GM10266 (cell line): ENCODE measurements at regions not wholly inside any gene's neighbourhood (a gene's known extent, or its start where the extent isn't known, plus 50 kb on each side); places are given as distances from the start of the nearest gene placed in this dataset.

Experiments used
- DNase-seq: peaks from one replicate; pipeline ENCODE4 v3.0.0; 2012; ENCODE audit errors: extremely low spot score
- CTCF ChIP-seq: IDR thresholded peaks from 2 replicates; pipeline ENCODE4 v1.5.1; 2012; ENCODE audit warnings: mild to moderate bottlenecking, low read depth; ENCODE audit not compliant: control insufficient read depth, insufficient read depth; ENCODE audit errors: missing control alignments

GRCh38 chr13:102940143-102940542 lies 94.3 kb downstream of the ERCC5 start:
- TF ChIP-seq CTCF, result no peak

GRCh38 chr13:102935896-102936321 lies 90.1 kb downstream of the ERCC5 start:
- no peak for DNase-seq
- TF ChIP-seq CTCF, result no peak

More at GRCh38 chr13:102940143-102940542, 94.3 kb downstream of the ERCC5 start:
- no peak for DNase-seq

DNA sequence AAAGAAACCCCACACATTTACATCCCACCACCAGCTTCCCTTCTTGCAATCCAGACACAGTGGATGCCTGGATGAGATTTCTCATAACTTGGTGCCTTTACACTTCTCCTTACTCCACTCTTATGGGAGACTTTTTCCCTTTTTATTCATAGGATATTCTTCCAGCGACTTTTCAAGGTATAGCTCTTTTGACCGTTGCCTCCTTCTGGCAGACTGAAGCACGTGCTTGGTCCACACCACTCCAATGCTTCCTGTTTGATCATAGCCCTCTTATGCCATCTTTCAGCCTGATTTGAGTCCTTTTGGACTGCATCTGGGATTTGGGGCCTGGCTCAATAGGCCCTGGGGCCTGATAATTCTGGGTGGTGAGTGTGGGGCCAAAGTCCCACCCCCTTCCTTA lies 87.7 kb downstream of the ERCC5 start:
- no peak for TF ChIP-seq CTCF
- no peak for DNase-seq

DNA sequence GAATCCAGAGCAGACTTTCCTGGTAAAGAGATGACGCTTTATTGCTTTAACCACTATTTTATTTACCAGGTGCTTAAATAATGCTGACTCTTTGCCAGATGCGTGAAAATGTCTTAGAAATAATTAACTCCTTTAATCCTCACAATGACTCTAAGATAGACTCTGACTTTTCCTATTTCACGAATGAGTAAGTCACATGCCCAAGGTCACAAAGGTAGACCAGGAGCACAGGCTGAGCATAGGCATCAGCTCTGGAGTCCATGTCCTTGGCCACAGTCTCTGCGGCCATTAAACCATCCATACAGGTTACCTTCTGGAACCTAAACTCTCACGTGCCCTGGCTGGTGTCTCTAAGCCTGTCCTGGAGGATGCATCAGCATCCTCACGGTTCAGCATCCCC lies 87.3 kb downstream of the ERCC5 start:
- no peak for DNase-seq
- no peak for TF ChIP-seq CTCF

GRCh38 chr13:102932331-102932730 lies 86.5 kb downstream of the ERCC5 start:
- no peak for DNase-seq
- TF ChIP-seq CTCF, result no peak

GRCh38 chr13:102930566-102930965 lies 84.7 kb downstream of the ERCC5 start:
- no peak for DNase-seq
- no peak for TF ChIP-seq CTCF

DNA sequence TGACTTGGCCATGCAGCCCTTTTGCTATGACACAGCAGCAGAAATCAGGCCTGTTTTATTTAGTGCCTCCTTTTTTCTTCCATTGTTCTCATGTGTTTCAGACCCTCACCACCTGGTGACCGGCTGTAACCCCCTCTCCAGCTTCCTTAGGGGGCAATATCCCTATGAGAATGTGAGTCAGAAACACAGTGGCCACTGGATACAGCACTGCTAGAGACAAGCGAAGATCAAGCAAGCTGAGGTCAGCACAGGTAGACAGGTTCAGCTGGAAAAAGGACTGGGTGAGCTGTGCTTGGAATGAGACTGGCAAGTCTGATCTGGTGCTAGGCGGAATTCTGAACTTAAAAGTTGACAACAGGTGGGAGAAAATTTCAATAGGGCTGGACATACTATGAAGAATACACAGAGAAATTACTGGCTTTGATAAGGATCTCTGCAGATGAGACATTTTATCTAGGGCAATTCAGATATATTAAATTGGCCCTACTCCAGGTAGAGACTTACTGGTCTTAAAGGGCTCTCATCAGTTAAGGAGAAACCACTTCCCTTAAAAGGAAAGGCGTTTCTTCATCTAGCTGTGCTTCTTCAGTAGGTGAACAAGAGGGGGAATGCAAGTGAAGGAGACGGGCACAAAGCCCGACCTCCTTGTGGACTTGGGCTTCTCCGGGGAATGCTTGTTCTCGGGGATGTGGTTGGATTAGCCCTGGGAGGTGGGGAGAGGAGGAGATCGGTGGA lies 83.3 kb downstream of the ERCC5 start:
- no peak for TF ChIP-seq CTCF
- no peak for DNase-seq
